Activated CD8-positive, alpha-beta memory T cell treated with anti-CD3 and anti-CD28 coated beads for 36 hours (primary cell): ENCODE measurements at regions not wholly inside any gene's neighbourhood (a gene's known extent, or its start where the extent isn't known, plus 50 kb on each side); places are given as distances from the start of the nearest gene placed in this dataset.

Experiments used
- CTCF ChIA-PET: fragments of 350-600 bp; sonication (Branson Sonifier 250); formaldehyde crosslinking; loops from one replicate; lab custom pipeline; 2021; ENCODE audit warnings: antibody characterized with exemption; lab: Charles Lee
- POLR2A ChIA-PET: fragments of 350-600 bp; sonication (Branson Sonifier 250); formaldehyde crosslinking; loops from one replicate; lab custom pipeline; 2021; ENCODE audit warnings: antibody characterized with exemption; lab: Charles Lee

- POLR2A ChIA-PET: no interaction called here
- CTCF ChIA-PET: no interaction called here
Observed at GRCh38 chr20:61117725-61118124, 134.3 kb upstream of the CDH4 start.

- POLR2A ChIA-PET: no interaction called here
- CTCF ChIA-PET: no interaction called here
Observed at GRCh38 chr20:61118429-61119224, 133.4 kb upstream of the CDH4 start.

- CTCF ChIA-PET: no interaction called here
- POLR2A ChIA-PET: no interaction called here
Observed at GRCh38 chr20:61119273-61119672, 132.8 kb upstream of the CDH4 start.

- CTCF ChIA-PET: no interaction called here
- POLR2A ChIA-PET: no interaction called here
Observed at GRCh38 chr20:61119794-61120410, 132.2 kb upstream of the CDH4 start.

GRCh38 chr20:61120595-61121515, 131.2 kb upstream of the CDH4 start:
- ChIA-PET CTCF (no interaction called here), POLR2A (no interaction called here)

GRCh38 chr20:61121661-61122060, 130.4 kb upstream of the CDH4 start:
- ChIA-PET CTCF (no interaction called here), POLR2A (no interaction called here)

GRCh38 chr20:61123286-61123685, 128.8 kb upstream of the CDH4 start:
- POLR2A ChIA-PET: no interaction called here
- CTCF ChIA-PET: no interaction called here

GRCh38 chr20:61123751-61124368, 128.2 kb upstream of the CDH4 start:
- ChIA-PET POLR2A (no interaction called here), CTCF (no interaction called here)

GRCh38 chr20:61125076-61125475, 127.0 kb upstream of the CDH4 start:
- CTCF ChIA-PET: no interaction called here
- POLR2A ChIA-PET: no interaction called here

- CTCF ChIA-PET: no interaction called here
- POLR2A ChIA-PET: no interaction called here
Observed at GRCh38 chr20:61125546-61126180, 126.4 kb upstream of the CDH4 start.

GRCh38 chr20:61126369-61127195, 125.5 kb upstream of the CDH4 start:
- ChIA-PET POLR2A (no interaction called here), CTCF (no interaction called here)

- ChIA-PET POLR2A (no interaction called here), CTCF (no interaction called here)
Observed at GRCh38 chr20:61127311-61128039, 124.6 kb upstream of the CDH4 start.

GRCh38 chr20:61128701-61129269, 123.3 kb upstream of the CDH4 start:
- POLR2A ChIA-PET: no interaction called here
- CTCF ChIA-PET: no interaction called here

GRCh38 chr20:61129311-61129710, 122.8 kb upstream of the CDH4 start:
- CTCF ChIA-PET: no interaction called here
- POLR2A ChIA-PET: no interaction called here

- CTCF ChIA-PET: no interaction called here
Observed at GRCh38 chr20:61130156-61130555, 121.9 kb upstream of the CDH4 start.

GRCh38 chr20:61131944-61132343, 120.1 kb upstream of the CDH4 start:
- POLR2A ChIA-PET: no interaction called here
- CTCF ChIA-PET: no interaction called here

More at GRCh38 chr20:61130156-61130555, 121.9 kb upstream of the CDH4 start:
- POLR2A ChIA-PET: no interaction called here

GRCh38 chr20:61133611-61134010, 118.5 kb upstream of the CDH4 start:
- ChIA-PET POLR2A (no interaction called here), CTCF (no interaction called here)
